Ascending aorta (tissue), 2 donors: ENCODE measurements at regions not wholly inside any gene's neighbourhood (a gene's known extent, or its start where the extent isn't known, plus 50 kb on each side); places are given as distances from the start of the nearest gene placed in this dataset.

ENCODE experiments used
- DNase-seq, 2 donors: peaks; one replicate each; pipeline ENCODE4 v3.0.0-alpha.2; 2019; ENCODE audit warnings: low spot score in 2 of 2
- H3K27ac ChIP-seq, 2 donors: fragments of 200-600 bp; sonication (generic); one replicate each; pipeline ENCODE4 v1.5.1; 2016 to 2017; ENCODE audit warnings: mild to moderate bottlenecking in 1 of 2
- H3K27me3 ChIP-seq: fragments of 200-600 bp; sonication (generic); one replicate; pipeline ENCODE4 v1.5.1; 2017
- H3K36me3 ChIP-seq, 2 donors: fragments of 200-600 bp; sonication (generic); one replicate each; pipeline ENCODE4 v1.5.1; 2016
- H3K4me1 ChIP-seq, 2 donors: fragments of 200-600 bp; sonication (generic); one replicate each; pipeline ENCODE4 v1.5.1; 2016 to 2017; ENCODE audit warnings: mild to moderate bottlenecking in 1 of 2
- H3K4me3 ChIP-seq, 2 donors: fragments of 200-600 bp; sonication (generic); one replicate each; pipeline ENCODE4 v1.5.1; 2016 to 2017; ENCODE audit warnings: mild to moderate bottlenecking in 1 of 2
- H3K9me3 ChIP-seq, 2 donors: fragments of 200-600 bp; sonication (generic); one replicate each; pipeline ENCODE4 v1.5.1; 2016
- CTCF ChIP-seq, 3 experiments: fragments of 200-600 bp in 2 of 3; fragments of 450-650 bp in 1 of 3; sonication (generic) in 2 of 3; IDR thresholded peaks; one replicate each; pipeline ENCODE4 v1.5.1; 2016 to 2019; ENCODE audit warnings: antibody characterized with exemption in 3 of 3, mild to moderate bottlenecking in 1 of 3, moderate library complexity in 1 of 3
- intact Hi-C: fragments of 100-400 bp; cut with DNase I; formaldehyde crosslinking; loops from one replicate; pipeline ENCODE4 v1.15.1; 2023

- Histone ChIP-seq H3K36me3 (no peaks in the 10 kb centered on the region), H3K27me3 (no peaks in the 10 kb centered on the region), H3K4me1 (no peaks in the 10 kb centered on the region), H3K4me3 (no peak overlapping the region), H3K9me3 (no peaks in the 10 kb centered on the region), H3K27ac (no peak overlapping the region)
- no peak for DNase-seq
- no peak for TF ChIP-seq CTCF (IDR thresholded peaks at IDR 0.05)
- intact Hi-C loops, result no loop called here
Measured at GRCh38 chr5:125222597-125223240, 476.3 kb upstream of the ZNF608 start.

DNA sequence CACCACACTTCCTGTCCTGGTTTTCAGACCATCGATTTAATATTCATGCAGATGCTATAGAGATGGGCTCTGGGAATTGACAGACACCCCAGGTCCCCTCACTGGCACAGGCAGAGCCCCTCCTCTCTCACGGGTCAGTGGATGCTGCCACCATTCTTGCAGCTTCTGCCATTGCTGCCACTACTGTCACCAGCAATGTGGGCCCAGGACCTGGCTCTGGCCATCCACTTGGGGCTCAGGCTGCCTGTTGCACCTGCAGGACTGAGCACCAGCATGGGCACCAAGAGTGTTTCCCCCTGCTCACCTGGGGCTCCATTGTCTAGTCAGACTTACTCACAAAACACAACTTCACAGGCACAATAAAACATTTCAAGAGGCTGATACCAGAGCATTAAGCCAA is 479.0 kb upstream of the ZNF608 start:
- no peak for DNase-seq
- H3K27ac ChIP-seq, result no peak overlapping the region
- intact Hi-C loops, result no loop called here
- H3K36me3 ChIP-seq, result no peaks in the 10 kb centered on the region
- no peak for TF ChIP-seq CTCF (IDR thresholded peaks at IDR 0.05)
- no peak overlapping the region for H3K4me3 ChIP-seq
- H3K9me3 ChIP-seq, result no peaks in the 10 kb centered on the region
- H3K4me1 ChIP-seq, result no peaks in the 10 kb centered on the region
- H3K27me3 ChIP-seq, result no peaks in the 10 kb centered on the region

GRCh38 chr5:125226825-125227224 is 480.4 kb upstream of the ZNF608 start:
- Histone ChIP-seq H3K4me3 (no peak overlapping the region), H3K9me3 (no peaks in the 10 kb centered on the region), H3K27me3 (no peaks in the 10 kb centered on the region), H3K27ac (no peak overlapping the region), H3K36me3 (no peaks in the 10 kb centered on the region), H3K4me1 (no peaks in the 10 kb centered on the region)
- no peak for DNase-seq
- no peak for TF ChIP-seq CTCF (IDR thresholded peaks at IDR 0.05)
- intact Hi-C loops, result no loop called here

DNA sequence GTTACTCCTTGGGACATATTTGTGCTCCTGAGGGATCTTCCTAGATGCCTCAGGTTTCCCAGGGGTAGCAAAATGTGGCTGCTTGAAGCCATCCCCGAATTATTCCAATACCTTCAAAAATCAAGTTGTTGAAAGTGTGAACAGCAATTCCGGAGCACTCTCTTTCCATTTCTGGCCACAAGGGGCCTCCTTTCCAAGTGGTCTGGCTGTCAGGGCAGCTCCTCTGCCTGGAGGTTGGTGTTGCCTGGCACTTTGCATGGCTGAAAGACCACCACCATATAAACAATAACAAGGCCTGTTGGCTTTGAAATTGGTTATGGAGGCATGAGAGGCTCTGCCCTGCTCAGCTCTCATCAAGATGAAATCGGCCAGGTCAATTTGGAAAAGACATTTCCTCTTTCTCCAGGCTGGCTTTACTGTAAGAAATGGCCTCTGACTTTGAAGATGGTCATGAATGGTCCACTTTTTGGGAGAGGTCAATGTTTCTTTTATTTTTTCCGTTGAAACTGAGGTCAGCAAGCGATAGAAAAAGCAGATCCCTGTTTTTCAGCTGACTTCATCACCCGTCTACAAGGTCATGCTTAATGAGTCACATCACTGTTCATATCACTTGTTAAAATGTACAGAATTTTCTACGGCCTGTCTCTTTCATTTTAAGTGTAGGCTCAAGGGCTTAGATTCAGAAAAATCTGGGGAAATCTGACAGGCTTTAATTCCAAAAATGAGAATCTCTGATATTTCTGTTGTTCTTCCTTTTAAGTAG is 481.1 kb upstream of the ZNF608 start:
- TF ChIP-seq CTCF (IDR thresholded peaks at IDR 0.05), result peak in 1 of 3 experiments; percentile 9
- Histone ChIP-seq H3K4me1 (no peaks in the 10 kb centered on the region), H3K4me3 (no peak overlapping the region), H3K27me3 (no peaks in the 10 kb centered on the region), H3K36me3 (no peaks in the 10 kb centered on the region), H3K9me3 (no peaks in the 10 kb centered on the region), H3K27ac (no peak overlapping the region)
- no peak for DNase-seq
- intact Hi-C loops, result no loop called here

DNA sequence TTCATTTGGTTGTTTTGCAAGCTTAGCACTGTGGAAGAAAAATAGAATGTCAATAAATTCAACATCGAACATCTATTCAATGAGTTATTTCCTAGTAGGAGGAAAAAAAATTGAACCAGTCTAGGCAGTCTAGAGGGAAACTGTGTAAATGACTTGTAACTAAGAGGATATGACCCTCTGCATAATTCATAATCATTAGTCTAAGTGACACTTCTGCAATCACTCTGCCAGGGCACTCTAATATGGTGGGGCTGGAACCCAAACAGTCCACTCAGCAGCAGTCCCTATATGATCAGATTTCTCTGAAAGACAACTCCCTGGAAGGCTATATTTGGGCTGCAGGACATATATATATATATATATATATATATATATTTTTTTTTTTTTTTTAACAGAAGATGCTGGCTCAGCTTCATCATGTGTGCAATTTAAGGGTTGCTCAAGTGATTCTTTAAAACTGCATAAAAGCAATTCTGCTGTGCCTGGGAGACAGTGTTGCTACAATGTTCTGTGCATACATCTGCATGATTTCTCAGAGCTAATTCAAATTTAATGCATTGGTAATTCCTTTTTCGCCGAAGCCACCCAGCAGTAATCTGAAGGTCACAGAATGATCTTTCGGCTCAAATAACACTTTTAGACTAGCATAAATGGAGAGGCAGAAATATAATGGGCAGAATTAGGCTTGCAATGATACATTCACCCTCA is 482.1 kb upstream of the ZNF608 start:
- no peaks in the 10 kb centered on the region for H3K36me3 ChIP-seq
- intact Hi-C loops, result no loop called here
- no peak overlapping the region for H3K4me3 ChIP-seq
- H3K27ac ChIP-seq, result no peak overlapping the region
- H3K4me1 ChIP-seq, result no peaks in the 10 kb centered on the region
- H3K27me3 ChIP-seq, result no peaks in the 10 kb centered on the region
- DNase-seq, result no peak
- no peak for TF ChIP-seq CTCF (IDR thresholded peaks at IDR 0.05)
- H3K9me3 ChIP-seq, result no peaks in the 10 kb centered on the region
